GM18868 (cell line): ENCODE measurements at regions not wholly inside any gene's neighbourhood (a gene's known extent, or its start where the extent isn't known, plus 50 kb on each side); places are given as distances from the start of the nearest gene placed in this dataset.

Source experiments
- ATAC-seq: cut with Tn5 transposase; IDR thresholded peaks from one replicate; pipeline ENCODE4 v1.9.1; 2021; ENCODE audit warnings: mild to moderate bottlenecking, moderate library complexity; ENCODE audit not compliant: unreplicated experiment

DNA sequence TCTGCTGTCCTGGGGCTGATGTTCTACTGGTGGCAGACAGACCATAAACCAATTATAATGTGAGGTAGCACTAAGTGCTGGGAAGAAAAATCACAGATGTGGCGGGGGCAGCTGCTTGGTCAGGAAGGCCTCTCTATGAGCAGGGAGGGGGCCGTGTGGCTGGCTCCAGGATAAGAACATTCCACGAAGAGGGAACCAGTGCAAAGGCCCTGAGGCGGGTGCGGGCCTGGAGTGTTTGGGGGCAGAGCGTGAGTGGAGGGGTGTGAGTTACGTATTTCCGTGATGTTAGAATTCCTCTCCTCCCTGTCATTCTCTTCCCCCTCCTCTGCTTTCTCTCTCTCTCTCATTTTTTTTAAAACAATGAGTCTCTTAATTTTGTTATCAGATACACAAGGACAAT, 67.2 kb downstream of the CEBPB start:
- ATAC-seq = no peak

DNA sequence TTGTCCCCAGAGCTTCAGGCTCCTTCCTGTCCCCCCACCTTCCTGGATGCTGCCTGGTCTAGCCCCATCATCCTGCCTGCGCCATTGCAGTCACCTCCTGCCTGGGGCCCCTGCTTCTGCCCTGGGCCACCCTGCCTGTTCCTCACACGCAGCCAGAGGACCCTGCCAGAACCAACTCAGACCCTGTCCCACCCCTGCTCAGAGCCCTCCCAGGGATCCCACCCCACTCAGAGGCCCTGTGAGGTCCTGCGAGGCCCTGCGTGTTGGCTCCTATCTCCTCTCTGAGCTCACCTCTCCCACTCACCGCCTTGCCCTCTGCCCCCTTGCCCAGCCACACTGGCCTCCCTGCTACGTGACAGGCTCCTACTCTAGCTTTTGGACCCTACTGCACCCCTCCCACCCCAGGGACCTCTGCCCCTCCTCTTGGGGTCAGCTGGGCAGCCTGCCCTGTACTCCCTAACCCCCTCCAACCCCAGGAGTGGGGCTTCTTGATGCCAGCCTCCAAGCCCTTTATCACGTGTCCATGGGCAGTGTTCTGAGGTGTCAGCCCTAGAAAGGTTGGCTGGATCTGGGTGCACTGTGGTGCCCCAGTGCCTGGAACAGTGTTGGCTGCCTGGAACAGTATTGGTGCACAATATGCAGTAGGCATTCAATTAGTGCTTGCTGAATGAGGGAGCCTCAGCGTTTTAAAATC, 68.3 kb downstream of the CEBPB start:
- no peak for ATAC-seq

DNA sequence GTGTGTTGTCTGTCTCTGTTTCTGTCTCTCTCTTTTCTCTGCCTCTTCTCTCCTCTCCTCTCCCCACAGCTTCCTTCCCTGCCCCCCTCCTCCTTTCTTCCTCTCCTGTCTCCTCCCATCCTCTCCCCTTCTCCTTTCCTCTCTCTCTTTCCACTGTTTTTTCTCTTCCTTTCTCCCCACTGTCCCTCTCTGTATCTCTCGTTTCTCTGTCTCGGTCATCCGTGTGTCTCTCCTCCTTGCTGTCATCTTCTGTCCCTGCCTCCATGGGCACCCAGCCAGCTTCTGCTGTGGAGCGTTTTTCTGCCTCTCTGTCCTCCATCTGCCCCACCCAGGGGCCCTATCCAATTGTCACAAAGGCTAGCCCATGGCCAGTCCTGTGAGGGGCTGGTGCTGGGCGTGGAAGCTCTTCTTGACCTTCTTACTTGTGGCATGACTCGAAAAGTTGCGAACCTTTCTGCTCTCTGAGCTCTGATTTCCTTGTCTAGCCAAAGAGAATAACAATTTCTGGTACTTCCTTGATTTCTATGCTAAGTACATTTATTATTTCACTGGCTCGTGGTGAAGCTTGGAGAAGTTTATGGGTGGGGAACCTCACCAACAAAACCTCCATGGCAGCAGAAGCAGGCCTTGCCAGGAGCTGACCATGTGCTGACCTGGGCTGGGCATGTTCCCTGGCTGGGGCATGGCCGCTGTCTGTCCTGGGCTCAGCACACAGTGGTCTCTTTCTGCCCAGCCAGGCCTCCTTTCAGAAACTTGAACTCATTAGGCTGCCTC, 69.3 kb downstream of the CEBPB start:
- ATAC-seq = no peak

DNA sequence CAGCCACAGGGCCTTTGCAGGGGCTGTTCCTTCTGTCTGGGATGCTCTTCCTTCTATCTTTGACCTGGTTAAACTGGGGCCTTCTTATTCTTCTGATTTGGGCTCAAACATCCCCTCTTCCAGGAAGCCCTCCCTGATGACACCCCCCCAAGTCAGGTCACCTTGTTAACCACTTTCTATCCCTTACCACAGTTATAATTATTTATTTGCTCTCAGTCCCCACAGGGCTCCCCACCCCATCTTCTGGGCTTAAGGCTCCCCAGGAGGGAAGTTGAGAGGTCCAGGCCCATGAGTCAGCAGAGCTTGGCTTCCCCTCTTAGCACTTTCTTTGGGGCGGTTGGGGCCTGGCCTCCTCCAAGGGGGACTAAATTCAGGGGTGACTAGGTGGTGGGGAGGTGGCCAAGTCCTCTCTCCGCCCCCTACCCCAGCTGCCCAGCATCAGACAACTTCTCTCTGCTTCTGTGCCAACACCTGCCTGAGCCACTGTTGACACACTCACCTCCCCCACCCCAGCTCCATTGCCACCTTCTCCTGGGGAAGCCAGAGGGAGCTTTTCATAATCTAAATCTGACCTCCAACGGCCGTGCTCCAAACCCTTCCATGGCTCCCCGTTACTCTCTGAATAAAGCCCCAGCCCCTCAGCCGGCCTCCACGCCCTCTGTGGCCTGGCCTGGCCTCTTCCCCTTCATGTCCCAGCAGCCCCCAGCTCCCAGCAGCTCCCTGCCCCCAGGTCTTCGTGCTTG, 70.0 kb downstream of the CEBPB start:
- ATAC-seq = no peak

DNA sequence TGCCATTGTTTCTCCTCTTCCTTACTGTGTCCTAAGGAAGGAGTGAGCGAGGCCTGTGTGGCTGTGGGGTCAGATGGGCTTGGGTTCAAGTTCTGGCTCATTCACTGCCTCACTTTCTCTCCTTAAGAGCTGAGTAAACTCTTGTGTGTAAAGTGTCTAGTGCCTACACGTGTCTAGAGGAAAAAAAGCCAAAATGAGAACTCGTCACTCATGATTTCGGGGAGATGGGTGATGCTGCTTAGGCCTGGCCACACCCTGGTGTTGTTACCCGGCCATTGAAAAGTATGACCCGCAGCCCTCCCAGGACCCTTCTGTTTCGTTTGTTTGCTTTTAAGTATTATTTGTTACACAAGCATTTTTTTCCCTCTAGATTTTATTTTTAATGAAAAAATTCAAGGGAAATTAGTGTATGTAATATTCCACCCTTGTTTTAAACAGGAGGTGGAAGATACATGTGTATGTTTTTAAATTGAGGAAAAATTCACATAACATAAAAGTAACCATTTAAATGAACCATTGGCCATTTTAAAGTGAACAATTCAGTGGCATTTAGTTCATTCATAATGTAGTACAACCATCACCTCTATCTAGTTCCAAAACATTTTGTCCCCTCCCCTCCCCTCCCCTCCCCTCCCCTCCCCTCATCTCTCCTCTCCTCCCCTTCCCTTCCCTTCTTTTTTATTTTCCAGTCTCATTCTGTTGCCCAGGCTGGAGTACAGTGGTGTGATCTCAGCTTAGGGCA, 71.0 kb downstream of the CEBPB start:
- ATAC-seq = no peak

DNA sequence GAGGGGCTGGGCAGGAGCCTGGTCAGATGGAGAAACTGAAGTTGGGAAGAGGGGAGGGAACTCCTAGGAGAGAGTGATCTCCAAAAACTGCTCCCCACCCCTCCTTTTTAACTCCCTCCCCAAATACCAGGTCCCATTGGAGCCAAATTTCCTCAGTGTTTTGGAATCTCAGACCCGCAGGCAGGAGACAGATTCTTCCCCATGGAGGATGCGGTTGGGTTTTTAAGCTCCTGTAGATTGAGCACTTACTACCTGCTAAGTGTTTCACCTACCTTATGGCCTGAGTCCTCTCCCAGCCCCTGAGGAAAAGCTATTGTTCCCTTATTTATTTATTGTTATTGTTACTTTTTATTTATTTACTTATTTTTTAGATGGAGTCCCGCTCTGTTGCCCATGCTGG, 73.2 kb downstream of the CEBPB start:
- no peak for ATAC-seq

DNA sequence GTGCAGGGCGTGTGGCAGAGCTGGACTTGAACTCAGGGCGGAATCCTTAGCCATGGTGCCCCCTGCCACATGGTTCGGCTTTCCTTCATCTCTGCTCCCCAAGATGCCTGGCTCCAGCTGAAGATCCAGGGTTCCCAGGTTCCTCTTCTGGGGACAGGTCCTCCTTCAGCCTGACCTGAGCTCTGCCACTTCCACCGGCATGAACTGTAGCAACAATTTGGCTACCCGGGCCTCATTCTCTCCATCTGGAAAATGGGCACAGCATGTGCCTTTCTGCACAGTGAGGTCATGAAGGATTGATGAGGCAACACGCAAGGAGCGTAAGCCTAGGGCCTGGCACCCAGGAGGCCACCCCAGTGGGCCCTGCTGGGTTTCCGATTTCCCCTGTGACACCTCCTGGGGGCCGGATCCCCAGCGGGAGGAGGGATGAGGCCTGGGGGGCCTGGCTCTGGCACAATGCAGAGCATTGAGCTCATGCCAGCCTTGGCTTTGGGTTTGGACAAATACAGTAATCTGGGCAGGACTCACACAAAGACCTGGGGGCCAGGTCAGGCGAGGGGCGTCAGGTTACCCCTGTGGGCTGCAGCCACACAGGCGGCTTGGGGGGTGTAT, 74.0 kb downstream of the CEBPB start:
- ATAC-seq = no peak

DNA sequence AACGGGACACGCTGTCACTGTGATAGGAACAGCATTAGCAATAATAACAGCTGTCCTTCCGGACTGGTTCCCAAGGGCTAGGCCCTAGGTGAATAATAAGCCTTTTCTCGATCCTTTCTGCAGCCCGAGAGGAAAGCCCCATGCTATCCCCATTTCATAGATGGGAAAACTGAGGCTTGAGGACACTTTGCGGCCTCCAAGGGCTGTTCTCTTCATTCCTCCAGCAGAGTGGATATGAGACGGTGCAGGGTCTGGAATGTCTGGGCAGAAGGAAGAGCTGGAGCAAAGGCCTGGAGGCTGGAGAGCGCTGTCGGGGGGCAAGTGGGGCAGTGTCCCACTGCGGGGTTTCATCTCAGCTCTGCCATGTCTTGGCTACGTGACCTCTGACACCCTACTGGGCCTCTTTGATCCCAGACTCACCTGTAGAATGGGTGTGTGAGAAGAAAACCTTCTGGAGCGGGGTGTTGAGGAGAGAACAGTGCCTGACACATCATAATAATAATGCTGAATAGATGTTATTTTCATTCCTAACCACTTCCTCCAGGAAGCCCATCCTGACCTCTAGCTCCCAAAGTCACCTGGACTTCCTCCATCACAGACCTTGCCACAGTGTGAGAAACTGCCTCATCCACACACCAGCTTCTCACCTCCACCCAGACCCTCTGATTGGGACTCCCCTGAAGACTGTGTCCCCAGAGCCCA, 74.8 kb downstream of the CEBPB start:
- no peak for ATAC-seq

DNA sequence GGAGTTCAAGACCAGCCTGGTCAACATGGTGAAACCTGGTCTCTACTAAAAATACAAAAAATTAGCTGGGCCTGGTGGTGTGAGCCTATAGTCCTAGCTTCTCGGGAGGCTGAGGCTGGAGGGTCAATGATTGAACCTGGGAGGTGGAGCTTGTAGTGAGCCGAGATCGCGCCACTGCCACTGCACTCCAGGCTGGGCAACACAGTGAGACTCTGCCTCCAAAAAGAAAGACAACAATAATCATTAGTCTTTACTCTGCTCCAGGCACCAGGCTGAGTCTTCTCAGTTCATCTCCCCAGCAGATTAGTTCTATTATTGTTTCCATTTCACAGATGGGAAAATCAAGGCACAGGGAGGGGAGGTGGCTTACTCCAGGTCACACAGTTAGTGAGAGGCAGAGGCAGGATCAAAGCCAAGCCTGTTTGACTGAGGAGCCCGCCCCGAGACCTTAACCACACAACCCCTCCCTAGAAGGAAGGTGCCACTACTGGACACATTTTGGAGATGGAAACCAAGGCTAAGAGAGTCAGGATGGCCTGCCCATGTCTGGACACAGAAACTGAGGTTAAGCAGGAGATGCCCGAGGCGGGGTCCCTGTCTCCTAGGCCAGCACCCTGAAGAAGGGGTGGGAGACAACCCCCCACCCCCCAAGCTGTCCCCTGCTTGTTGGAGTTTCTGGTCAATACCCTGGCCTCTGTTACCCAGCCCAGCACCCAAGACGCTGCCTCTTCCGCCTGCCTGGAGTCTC, 75.8 kb downstream of the CEBPB start:
- no peak for ATAC-seq

DNA sequence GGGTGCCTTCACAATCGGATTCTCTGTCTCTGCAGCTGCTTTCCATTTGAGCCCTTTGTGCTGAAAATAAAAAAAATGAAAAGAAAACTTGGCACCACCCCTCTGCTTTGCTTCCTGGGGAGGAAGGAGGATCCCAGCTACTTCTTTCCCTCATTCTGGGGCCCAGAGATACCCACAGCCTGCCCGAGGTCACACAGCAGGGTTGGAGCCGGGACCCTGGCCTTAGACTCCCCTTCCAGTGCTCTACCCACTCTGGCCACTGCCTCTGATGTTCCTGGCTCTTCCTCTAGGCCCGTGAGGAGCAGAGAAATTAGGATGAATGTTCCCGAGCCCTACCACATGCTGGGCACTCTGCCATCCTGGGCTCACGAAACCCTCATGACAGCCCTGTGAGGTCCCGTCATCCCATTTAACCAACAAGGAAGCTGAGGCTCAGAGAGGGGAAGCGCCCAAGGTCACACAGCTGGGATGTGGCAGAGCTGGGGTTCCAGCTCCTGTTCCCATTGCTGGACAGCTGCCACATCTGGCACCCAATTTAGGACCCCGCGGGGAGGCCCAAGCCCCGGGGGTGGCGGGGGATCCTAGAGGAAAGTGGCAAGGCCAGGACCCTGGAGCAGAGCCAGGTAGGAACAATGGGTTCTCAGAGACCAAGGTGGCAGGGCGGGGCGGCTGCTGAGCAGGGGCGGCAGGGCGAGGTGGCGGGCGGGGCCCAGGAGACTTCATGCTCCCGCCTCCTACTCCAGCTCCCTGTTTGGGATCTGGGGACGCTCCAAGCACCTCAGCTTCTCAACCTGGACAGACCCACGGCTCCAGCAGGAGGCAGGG, 76.6 kb downstream of the CEBPB start:
- no peak for ATAC-seq

DNA sequence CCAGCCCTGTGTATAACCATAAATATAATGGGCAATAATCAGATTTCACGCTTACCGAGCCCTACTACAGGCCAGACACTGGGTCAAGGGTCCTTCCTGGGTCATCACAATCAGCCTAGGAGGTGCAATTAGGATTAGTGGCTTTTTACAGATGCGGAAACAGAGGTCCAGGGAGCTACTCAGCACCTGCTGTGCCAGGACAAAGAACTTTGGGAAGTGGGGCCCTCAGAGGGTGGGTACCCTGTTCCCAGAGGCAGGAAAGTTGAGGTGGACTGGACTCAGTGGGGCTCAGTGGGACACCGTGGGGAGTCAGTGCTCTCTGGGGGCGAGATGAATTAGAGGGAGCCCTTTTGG, 77.2 kb downstream of the CEBPB start:
- ATAC-seq = no peak

DNA sequence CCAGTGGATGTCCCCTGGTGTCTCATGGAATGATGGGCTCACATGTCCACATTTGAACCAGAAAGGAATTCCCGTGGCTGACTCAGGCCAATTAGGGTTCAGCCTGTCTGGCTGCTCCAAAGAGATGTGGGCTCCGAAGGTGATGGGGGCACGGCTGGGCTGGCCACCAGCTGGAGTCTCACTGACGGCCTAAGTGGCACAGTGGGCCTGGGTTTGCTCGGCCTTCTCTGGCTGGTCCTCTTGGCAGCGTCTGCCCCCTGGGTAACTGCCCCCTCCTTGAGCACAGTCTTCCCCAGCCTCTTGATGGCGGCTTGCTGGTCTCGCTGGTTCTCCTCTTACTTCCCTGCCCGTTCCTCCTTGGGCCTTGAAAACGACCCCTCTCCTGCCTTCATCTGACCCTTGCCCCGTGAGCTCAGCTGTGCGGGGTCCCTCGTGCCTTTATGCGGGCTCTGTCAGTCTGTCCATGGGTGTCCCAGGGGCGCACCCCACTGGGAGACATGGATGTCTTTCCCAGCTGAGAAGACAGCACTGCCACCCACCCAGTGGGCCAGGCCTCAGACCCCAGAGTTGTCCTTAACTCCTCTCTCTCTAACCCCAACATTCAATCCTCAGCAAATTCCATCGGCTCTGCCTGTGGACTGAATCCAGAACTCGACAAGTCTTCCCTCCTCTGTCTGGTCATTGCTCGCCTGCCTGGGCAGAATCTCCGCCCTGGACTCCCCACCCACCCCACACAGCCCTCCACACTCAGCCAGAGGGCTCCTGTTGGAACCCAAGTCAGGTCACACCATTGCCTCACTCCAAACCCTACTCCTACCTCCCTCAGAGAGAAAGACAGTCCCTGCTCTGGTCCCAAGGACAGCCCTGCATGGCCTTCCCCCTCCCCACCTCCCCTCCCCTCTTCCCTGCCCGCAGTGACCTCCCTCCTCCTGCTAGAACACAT, 78.7 kb downstream of the CEBPB start:
- ATAC-seq = no peak

DNA sequence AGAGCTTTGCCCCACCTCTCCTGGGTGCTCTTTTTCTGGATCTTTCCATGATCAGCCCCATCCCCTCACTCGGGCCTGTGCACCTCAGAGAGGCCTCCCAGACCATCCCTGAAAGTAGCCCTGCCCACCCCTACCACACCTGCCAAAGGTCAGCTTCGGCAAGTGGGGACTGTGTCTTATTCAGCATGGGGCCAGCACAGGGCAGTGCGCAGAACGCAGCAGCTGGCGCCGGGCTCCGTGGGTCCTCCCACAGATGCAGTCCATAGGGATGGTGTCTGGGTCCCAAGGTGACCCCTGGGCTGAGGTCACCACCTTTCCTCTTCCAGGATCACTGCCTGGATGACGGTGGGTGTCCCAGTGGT, 79.4 kb downstream of the CEBPB start:
- ATAC-seq = no peak

DNA sequence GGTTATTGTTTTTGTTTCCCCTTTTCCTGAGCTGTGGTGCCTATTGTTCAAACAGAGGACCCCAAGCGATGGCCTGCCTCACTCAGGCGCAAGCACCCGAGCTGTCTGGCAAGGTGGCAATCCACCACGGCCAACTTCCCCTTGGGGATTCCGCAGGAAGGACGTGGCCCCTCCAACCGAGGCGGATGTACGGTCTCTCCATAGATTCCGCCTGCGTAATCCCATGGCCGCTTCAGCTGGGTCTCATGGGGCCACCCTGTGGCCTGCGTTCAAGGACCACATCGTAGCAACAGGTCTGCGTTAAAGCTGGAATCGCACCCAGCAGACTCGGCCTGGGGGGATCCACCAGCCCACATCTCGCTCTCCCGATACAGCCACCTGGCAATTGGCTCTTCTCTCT, 79.9 kb downstream of the CEBPB start:
- no peak for ATAC-seq

DNA sequence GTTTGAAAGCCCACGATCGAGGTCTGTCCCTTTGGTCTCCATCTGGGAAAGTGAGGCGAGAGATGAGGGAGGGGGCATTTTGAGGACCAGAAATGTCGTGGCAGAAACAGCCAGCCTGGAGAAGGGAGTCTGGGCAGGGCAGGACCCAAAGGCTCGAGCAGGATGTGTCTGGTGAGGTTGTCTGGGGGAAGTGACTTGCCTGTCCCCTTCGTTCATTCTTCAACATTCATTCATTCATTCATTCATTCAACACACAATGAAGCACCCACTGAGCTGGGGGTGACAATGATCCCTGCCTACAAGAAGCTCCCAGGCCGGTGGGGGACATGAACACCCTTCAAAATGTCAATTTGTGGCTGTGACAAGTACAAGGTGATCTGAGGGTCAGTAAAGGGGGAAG, 80.5 kb downstream of the CEBPB start:
- ATAC-seq = no peak

DNA sequence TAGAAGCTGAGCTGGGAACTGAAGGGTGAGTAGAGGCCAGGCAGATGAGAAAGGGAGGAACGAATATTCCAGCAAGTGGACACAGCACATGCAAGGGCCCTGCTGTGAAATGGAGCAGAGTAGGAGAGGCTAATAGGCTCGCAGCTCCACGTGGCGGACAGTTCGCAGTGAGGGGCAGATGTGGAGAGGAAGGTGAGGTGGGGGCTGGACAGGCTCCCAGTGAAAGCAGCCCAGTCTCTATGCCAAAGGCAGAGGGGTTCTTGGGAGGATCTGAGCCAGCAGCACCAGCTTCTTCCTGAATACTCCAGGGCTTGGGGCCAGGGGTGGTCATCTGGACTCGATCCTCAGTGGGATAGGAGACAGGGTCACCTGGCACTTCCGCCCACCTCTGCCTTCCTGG, 81.0 kb downstream of the CEBPB start:
- no peak for ATAC-seq

DNA sequence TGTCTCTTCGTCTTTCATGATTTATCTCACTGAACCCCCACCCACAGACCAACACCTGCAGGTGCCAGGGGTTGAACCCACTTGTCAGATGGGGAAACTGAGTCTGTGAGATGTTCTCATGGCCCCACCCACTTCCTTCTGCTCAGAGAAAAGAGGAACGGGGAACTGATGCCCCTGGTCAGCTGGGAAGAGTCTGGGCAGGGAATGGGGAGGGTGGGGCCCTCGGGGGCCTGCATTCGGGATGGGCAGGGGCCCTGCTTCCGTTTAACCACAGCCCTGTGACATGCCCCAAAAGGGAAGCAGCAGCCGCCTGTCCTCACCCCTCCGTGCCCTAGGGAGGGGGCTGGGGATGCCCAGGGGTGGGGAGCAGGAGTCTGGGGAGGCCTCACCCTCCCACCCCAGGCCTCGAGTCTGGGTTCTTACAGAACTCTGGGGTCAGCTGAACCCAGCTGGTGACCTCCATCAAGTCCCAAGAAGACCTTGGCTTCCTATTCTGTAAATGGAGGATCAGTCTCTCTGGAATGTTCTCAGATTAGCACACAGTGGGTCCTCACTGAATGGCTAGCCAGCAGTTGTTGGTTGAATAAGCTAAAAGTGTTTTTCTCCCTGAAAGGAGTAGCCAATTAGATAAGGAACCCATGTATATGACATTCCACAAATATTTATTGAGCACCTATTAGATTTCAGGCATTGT, 81.5 kb downstream of the CEBPB start:
- ATAC-seq = no peak
